ENCODE measurements at regions not wholly inside any gene's neighbourhood (a gene's known extent, or its start where the extent isn't known, plus 50 kb on each side); places are given as distances from the start of the nearest gene placed in this dataset.
A peak's percentile ranks its signal among the peaks of the same experiment; 100 is the strongest.

DNA sequence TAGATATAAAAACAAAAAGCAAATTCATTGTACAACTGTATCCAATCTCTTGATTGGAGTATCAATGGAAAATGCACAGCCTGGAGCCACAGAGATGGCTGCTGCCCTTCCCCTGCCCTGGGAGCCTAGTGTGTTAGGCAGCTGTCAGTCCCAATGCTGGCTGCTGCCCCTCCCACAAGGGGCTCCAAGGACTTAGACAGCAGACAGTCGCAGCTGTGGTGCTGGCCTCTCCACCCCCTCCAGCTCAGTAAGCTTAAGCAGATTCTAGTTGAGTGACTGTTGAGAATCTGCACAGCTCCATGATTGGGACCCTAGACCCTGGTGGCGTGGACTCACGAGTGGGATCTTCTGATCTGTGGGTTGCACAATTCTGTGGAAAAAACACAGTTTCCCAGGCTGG, 1511.2 kb downstream of the FAM181B start:
- H3K9me3 ChIP-seq (ENCODE audit: control insufficient read depth, low read length): no peaks in the 10 kb centered on the region
- H3K4me1 ChIP-seq (ENCODE audit: control insufficient read depth, insufficient read depth, low read length): no peaks in the 10 kb centered on the region
- H3K9ac ChIP-seq (ENCODE audit: extremely low read depth, low read length, poor library complexity, severe bottlenecking): no peak overlapping the region
- no peak overlapping the region for H3K4me3 Mint-ChIP-seq
- WGBS, 2 experiments (ENCODE audit: insufficient coverage in 1 of 2, insufficient read length in 1 of 2): 85 to 100% methylated on average over 1 to 3 of the region's 3 CpGs
- H3K27me3 ChIP-seq (ENCODE audit: control insufficient read depth, insufficient read depth, low read length, poor library complexity, severe bottlenecking): no peaks in the 10 kb centered on the region
- H3K27me3 Mint-ChIP-seq (ENCODE audit: insufficient read depth): no peaks in the 10 kb centered on the region
- peak; percentile 49 for DNase-seq
- H3K36me3 ChIP-seq (ENCODE audit: control insufficient read depth, insufficient read depth, low read length): no peaks in the 10 kb centered on the region
- no peak overlapping the region for H3K4me3 ChIP-seq (ENCODE audit: low read length)
- no peak overlapping the region for H3K27ac Mint-ChIP-seq
- TF ChIP-seq, protein P1, sequence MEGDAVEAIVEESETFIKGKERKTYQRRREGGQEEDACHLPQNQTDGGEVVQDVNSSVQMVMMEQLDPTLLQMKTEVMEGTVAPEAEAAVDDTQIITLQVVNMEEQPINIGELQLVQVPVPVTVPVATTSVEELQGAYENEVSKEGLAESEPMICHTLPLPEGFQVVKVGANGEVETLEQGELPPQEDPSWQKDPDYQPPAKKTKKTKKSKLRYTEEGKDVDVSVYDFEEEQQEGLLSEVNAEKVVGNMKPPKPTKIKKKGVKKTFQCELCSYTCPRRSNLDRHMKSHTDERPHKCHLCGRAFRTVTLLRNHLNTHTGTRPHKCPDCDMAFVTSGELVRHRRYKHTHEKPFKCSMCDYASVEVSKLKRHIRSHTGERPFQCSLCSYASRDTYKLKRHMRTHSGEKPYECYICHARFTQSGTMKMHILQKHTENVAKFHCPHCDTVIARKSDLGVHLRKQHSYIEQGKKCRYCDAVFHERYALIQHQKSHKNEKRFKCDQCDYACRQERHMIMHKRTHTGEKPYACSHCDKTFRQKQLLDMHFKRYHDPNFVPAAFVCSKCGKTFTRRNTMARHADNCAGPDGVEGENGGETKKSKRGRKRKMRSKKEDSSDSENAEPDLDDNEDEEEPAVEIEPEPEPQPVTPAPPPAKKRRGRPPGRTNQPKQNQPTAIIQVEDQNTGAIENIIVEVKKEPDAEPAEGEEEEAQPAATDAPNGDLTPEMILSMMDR (conservative IDR thresholded peaks at IDR 0.05): no peak
- H3K9me3 Mint-ChIP-seq: no peaks in the 10 kb centered on the region
- no peak overlapping the region for H3K27ac ChIP-seq (ENCODE audit: low read depth, low read length)
- H3K36me3 Mint-ChIP-seq (ENCODE audit: low read depth): no peaks in the 10 kb centered on the region
- no peaks in the 10 kb centered on the region for H3K4me1 Mint-ChIP-seq

DNA sequence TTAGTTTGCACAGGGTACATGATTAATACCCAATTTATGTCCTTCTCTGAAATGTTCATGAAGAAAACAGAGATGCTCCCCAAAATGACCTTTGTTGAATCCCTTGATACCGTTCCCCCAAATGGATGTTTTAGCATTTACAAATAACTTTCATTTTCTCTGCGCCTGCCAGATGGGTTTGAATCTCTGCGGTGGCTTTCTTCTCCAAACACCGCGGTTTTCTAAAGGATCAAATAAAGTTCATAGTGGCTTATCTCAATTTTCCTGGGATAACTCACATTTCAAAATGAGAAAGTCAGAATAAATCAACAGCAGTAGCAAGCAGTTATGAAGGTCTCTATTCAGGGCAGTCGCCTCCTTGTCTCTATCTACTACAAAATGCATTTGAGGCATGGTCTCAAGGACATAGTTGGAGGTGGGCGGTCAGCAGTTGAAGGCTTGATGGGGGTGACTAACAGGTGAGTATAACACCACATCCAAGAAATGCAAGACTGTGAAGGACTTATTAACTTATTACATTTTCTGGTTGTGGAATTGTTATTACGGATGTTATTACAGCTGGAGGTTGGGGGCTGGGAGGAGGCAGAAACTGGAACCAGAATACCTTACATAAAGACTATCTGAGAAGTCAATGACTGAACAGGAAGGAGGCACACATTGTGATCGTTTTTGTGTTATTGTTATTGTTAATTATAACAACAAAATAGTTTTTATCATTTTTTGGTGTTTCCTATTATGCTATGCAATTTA, 1513.3 kb downstream of the FAM181B start:
- Histone ChIP-seq H3K27me3 (ENCODE audit: control insufficient read depth, insufficient read depth, low read length, poor library complexity, severe bottlenecking) (no peaks in the 10 kb centered on the region), H3K36me3 (ENCODE audit: control insufficient read depth, insufficient read depth, low read length) (no peaks in the 10 kb centered on the region), H3K4me3 (ENCODE audit: low read length) (no peak overlapping the region), H3K4me1 (ENCODE audit: control insufficient read depth, insufficient read depth, low read length) (no peaks in the 10 kb centered on the region), H3K9ac (ENCODE audit: extremely low read depth, low read length, poor library complexity, severe bottlenecking) (no peak overlapping the region), H3K9me3 (ENCODE audit: control insufficient read depth, low read length) (no peaks in the 10 kb centered on the region), H3K27ac (ENCODE audit: low read depth, low read length) (no peak overlapping the region)
- H3K27ac Mint-ChIP-seq: no peak overlapping the region
- TF ChIP-seq, protein P1 (conservative IDR thresholded peaks at IDR 0.05): no peak
- no peak overlapping the region for H3K4me3 Mint-ChIP-seq
- no peaks in the 10 kb centered on the region for H3K9me3 Mint-ChIP-seq
- WGBS, 2 experiments (ENCODE audit: insufficient coverage in 1 of 2, insufficient read length in 1 of 2): 94 to 100% methylated on average over 5 to 7 of the region's 9 CpGs
- no peaks in the 10 kb centered on the region for H3K27me3 Mint-ChIP-seq (ENCODE audit: insufficient read depth)
- H3K36me3 Mint-ChIP-seq (ENCODE audit: low read depth): no peaks in the 10 kb centered on the region
- no peaks in the 10 kb centered on the region for H3K4me1 Mint-ChIP-seq
- DNase-seq: no peak

DNA sequence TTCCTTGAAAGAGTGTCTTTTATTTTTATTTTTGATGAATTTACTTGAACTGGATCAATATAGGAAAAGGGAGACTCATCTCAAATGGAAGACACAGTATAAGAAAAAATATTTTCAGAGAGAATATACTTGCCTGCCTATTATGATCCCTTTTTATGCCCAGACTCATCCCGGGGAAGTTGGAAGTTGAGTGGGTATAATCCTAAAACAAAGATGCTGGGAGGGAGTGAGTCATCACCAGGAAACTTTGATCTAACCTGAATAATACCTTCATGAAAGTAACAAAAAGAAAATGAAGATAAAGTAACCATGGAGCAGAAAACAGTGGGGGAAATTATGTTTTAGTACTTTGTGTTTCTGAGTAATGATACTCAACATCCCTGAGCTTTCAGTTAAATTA, 1514.0 kb downstream of the FAM181B start:
- H3K27me3 Mint-ChIP-seq (ENCODE audit: insufficient read depth): no peaks in the 10 kb centered on the region
- Histone ChIP-seq H3K36me3 (ENCODE audit: control insufficient read depth, insufficient read depth, low read length) (no peaks in the 10 kb centered on the region), H3K4me1 (ENCODE audit: control insufficient read depth, insufficient read depth, low read length) (no peaks in the 10 kb centered on the region), H3K9me3 (ENCODE audit: control insufficient read depth, low read length) (peaks cover 5% of the 10 kb centered on the region), H3K27ac (ENCODE audit: low read depth, low read length) (no peak overlapping the region), H3K27me3 (ENCODE audit: control insufficient read depth, insufficient read depth, low read length, poor library complexity, severe bottlenecking) (no peaks in the 10 kb centered on the region), H3K4me3 (ENCODE audit: low read length) (no peak overlapping the region), H3K9ac (ENCODE audit: extremely low read depth, low read length, poor library complexity, severe bottlenecking) (no peak overlapping the region)
- TF ChIP-seq, protein P1 (conservative IDR thresholded peaks at IDR 0.05): no peak
- H3K36me3 Mint-ChIP-seq (ENCODE audit: low read depth): no peaks in the 10 kb centered on the region
- WGBS, 2 experiments (ENCODE audit: insufficient coverage in 1 of 2, insufficient read length in 1 of 2): 83% methylated on average over 1 of the region's 1 CpG; no CpG with 5 or more reads in 1 of the 2 experiments
- no peak overlapping the region for H3K4me3 Mint-ChIP-seq
- no peak for DNase-seq
- no peak overlapping the region for H3K27ac Mint-ChIP-seq
- H3K4me1 Mint-ChIP-seq: no peaks in the 10 kb centered on the region
- H3K9me3 Mint-ChIP-seq: peaks cover 5% of the 10 kb centered on the region

Measured in endodermal cell (in vitro differentiated cells).